SK-N-MC (cell line): ENCODE measurements at regions not wholly inside any gene's neighbourhood (a gene's known extent, or its start where the extent isn't known, plus 50 kb on each side); places are given as distances from the start of the nearest gene placed in this dataset.

Experiments used
- DNase-seq: peaks from one replicate; pipeline ENCODE4 v3.0.0-alpha.2; 2011; ENCODE audit warnings: low read depth, low spot score
- H3K27ac ChIP-seq: fragments of 200-600 bp; sonication (generic); 2 replicates; pipeline ENCODE4 v1.5.1; 2016; ENCODE audit warnings: mixed run types
- H3K36me3 ChIP-seq: fragments of 200-600 bp; sonication (generic); 2 replicates; pipeline ENCODE4 v1.6.1; 2017; ENCODE audit warnings: antibody characterized with exemption, low read length, mixed read lengths; ENCODE audit not compliant: insufficient read depth
- H3K4me3 ChIP-seq: fragments of 200-600 bp; sonication (generic); 2 replicates; pipeline ENCODE4 v1.5.1; 2016
- H3K9ac ChIP-seq: fragments of 200-600 bp; sonication (generic); 2 replicates; pipeline ENCODE4 v1.8.0; 2017; ENCODE audit warnings: mixed run types, mixed read lengths; ENCODE audit not compliant: insufficient read length
- H3K9me3 ChIP-seq: fragments of 200-600 bp; sonication (generic); 2 replicates; pipeline ENCODE4 v1.6.1; 2017; ENCODE audit warnings: low read depth, mild to moderate bottlenecking, antibody characterized with exemption, low read length, moderate library complexity, mixed read lengths
- EZH2 ChIP-seq: fragments of 200-600 bp; sonication (generic); IDR thresholded peaks from one replicate; pipeline ENCODE4 v1.6.1; 2017; ENCODE audit warnings: antibody characterized with exemption
- FOXP2 ChIP-seq: optimal IDR thresholded peaks from 2 replicates; pipeline ENCODE3; 2011; ENCODE audit warnings: mild to moderate bottlenecking, moderate library complexity; ENCODE audit not compliant: insufficient read depth; ENCODE audit errors: extremely low read length, control extremely low read depth
- POLR2AphosphoS5 ChIP-seq: IDR thresholded peaks from 2 replicates; pipeline ENCODE4 v1.6.1; 2012; ENCODE audit warnings: mild to moderate bottlenecking, low read depth, low read length, borderline replicate concordance

GRCh38 chrX:22325096-22325495 lies 52.4 kb downstream of the CBLL2 start:
- Histone ChIP-seq H3K27ac (no peak overlapping the region), H3K9ac (no peak overlapping the region), H3K9me3 (no peaks in the 10 kb centered on the region), H3K36me3 (no peaks in the 10 kb centered on the region), H3K4me3 (no peak overlapping the region)
- no peak for TF ChIP-seq EZH2
- no peak for TF ChIP-seq POLR2AphosphoS5
- no peak for TF ChIP-seq FOXP2
- no peak for DNase-seq

GRCh38 chrX:22329783-22330182 lies 57.1 kb downstream of the CBLL2 start:
- no peak overlapping the region for H3K27ac ChIP-seq
- H3K4me3 ChIP-seq: no peak overlapping the region
- H3K9me3 ChIP-seq: no peaks in the 10 kb centered on the region
- DNase-seq: no peak
- no peak overlapping the region for H3K9ac ChIP-seq
- TF ChIP-seq POLR2AphosphoS5: no peak
- TF ChIP-seq FOXP2: no peak
- no peak for TF ChIP-seq EZH2
- no peaks in the 10 kb centered on the region for H3K36me3 ChIP-seq

- no peaks in the 10 kb centered on the region for H3K9me3 ChIP-seq
- no peak for TF ChIP-seq FOXP2
- H3K4me3 ChIP-seq: no peak overlapping the region
- no peak for DNase-seq
- no peak overlapping the region for H3K27ac ChIP-seq
- H3K9ac ChIP-seq: no peak overlapping the region
- H3K36me3 ChIP-seq: no peaks in the 10 kb centered on the region
Observed at GRCh38 chrX:22338740-22339139, 66.0 kb downstream of the CBLL2 start.

- H3K4me3 ChIP-seq: no peak overlapping the region
- no peak overlapping the region for H3K9ac ChIP-seq
- no peaks in the 10 kb centered on the region for H3K9me3 ChIP-seq
- H3K27ac ChIP-seq: no peak overlapping the region
- no peak for DNase-seq
- H3K36me3 ChIP-seq: no peaks in the 10 kb centered on the region
- TF ChIP-seq POLR2AphosphoS5 (no peak), EZH2 (no peak), FOXP2 (no peak)
Observed at GRCh38 chrX:22339459-22339858, 66.7 kb downstream of the CBLL2 start.

- Histone ChIP-seq H3K9ac (no peak overlapping the region), H3K36me3 (no peaks in the 10 kb centered on the region), H3K9me3 (no peaks in the 10 kb centered on the region), H3K4me3 (no peak overlapping the region), H3K27ac (no peak overlapping the region)
- TF ChIP-seq FOXP2 (no peak), EZH2 (no peak), POLR2AphosphoS5 (no peak)
- DNase-seq: no peak
Observed at GRCh38 chrX:22340022-22340616, 67.4 kb downstream of the CBLL2 start.

GRCh38 chrX:22343192-22343591 lies 70.5 kb downstream of the CBLL2 start:
- no peak overlapping the region for H3K9ac ChIP-seq
- TF ChIP-seq EZH2 (no peak), POLR2AphosphoS5 (no peak), FOXP2 (no peak)
- no peaks in the 10 kb centered on the region for H3K36me3 ChIP-seq
- no peak overlapping the region for H3K27ac ChIP-seq
- no peaks in the 10 kb centered on the region for H3K9me3 ChIP-seq
- no peak overlapping the region for H3K4me3 ChIP-seq
- no peak for DNase-seq

GRCh38 chrX:22345884-22346283 lies 73.2 kb downstream of the CBLL2 start:
- no peak for DNase-seq
- Histone ChIP-seq H3K27ac (no peak overlapping the region), H3K9ac (no peak overlapping the region), H3K4me3 (no peak overlapping the region), H3K9me3 (no peaks in the 10 kb centered on the region), H3K36me3 (no peaks in the 10 kb centered on the region)
- no peak for TF ChIP-seq FOXP2
- TF ChIP-seq POLR2AphosphoS5: no peak
- no peak for TF ChIP-seq EZH2

- no peak for DNase-seq
- no peak for TF ChIP-seq EZH2
- no peak for TF ChIP-seq POLR2AphosphoS5
- no peak for TF ChIP-seq FOXP2
- Histone ChIP-seq H3K9me3 (no peaks in the 10 kb centered on the region), H3K9ac (no peak overlapping the region), H3K4me3 (no peak overlapping the region), H3K27ac (no peak overlapping the region), H3K36me3 (no peaks in the 10 kb centered on the region)
Observed at GRCh38 chrX:22347491-22347890, 74.8 kb downstream of the CBLL2 start.

GRCh38 chrX:22349116-22349515 lies 76.4 kb downstream of the CBLL2 start:
- Histone ChIP-seq H3K4me3 (no peak overlapping the region), H3K27ac (no peak overlapping the region), H3K9ac (no peak overlapping the region), H3K9me3 (no peaks in the 10 kb centered on the region), H3K36me3 (no peaks in the 10 kb centered on the region)
- no peak for DNase-seq
- no peak for TF ChIP-seq POLR2AphosphoS5
- TF ChIP-seq FOXP2: no peak
- TF ChIP-seq EZH2: no peak
